B cell (primary cell): ENCODE measurements at regions not wholly inside any gene's neighbourhood (a gene's known extent, or its start where the extent isn't known, plus 50 kb on each side); places are given as distances from the start of the nearest gene placed in this dataset.

Source experiments
- EZH2 ChIP-seq: IDR thresholded peaks from 2 replicates; pipeline ENCODE4 v1.6.1; 2012; ENCODE audit warnings: borderline replicate concordance, low read depth, mild to moderate bottlenecking, moderate library complexity, low read length; ENCODE audit not compliant: insufficient read depth, poor library complexity, severe bottlenecking
- TF ChIP-seq, protein P1 (sequence below): fragments of 200-600 bp; IDR thresholded peaks from one replicate; pipeline ENCODE4 v1.8.0; 2022; ENCODE audit warnings: antibody characterized with exemption, mild to moderate bottlenecking

DNA sequence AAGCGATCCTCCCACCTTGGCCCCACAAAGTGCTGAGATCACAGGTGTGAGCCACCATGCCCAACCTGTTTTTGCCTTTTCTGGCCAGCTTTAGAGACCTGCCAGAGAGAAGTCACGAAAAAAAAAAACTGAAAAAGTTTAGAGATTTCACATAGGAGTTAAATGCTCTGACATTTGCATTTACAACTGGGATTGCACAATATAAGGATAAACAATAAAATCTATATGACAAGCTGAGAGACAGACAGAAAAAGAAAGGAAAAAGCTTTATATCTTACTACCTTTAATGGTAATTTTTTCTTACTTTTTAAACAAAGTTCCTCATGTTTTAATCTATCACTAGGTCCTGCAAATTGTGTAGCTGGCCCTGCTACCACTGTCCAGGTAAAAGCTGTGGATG is 466.5 kb downstream of the TXNL1 start:
- TF ChIP-seq, protein P1, sequence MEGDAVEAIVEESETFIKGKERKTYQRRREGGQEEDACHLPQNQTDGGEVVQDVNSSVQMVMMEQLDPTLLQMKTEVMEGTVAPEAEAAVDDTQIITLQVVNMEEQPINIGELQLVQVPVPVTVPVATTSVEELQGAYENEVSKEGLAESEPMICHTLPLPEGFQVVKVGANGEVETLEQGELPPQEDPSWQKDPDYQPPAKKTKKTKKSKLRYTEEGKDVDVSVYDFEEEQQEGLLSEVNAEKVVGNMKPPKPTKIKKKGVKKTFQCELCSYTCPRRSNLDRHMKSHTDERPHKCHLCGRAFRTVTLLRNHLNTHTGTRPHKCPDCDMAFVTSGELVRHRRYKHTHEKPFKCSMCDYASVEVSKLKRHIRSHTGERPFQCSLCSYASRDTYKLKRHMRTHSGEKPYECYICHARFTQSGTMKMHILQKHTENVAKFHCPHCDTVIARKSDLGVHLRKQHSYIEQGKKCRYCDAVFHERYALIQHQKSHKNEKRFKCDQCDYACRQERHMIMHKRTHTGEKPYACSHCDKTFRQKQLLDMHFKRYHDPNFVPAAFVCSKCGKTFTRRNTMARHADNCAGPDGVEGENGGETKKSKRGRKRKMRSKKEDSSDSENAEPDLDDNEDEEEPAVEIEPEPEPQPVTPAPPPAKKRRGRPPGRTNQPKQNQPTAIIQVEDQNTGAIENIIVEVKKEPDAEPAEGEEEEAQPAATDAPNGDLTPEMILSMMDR, result no peak
- no peak for TF ChIP-seq EZH2
